ENCODE measurements at regions not wholly inside any gene's neighbourhood (a gene's known extent, or its start where the extent isn't known, plus 50 kb on each side); places are given as distances from the start of the nearest gene placed in this dataset.

DNA sequence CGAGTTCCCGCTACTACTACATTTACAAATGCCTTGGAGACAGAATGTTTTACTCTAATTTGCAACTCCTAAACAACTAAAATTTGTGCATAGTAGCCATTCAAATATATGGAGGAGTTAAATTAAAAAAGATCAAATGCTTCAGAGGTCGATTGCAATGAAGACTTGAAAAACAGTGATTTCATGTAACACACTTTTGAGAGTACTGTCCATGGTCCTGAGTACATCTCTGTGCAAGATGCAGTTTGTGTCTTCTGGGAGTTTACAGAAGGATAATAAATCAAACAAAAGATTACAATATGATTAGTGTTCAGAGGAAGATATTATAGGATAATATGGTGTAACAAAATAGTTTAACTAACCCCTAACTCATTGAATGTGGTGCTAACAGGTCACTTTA lies 894.7 kb downstream of the TMEM182 start:
- no peak for TF ChIP-seq CTCF (conservative IDR thresholded peaks at IDR 0.05 in 1 of 2, IDR thresholded peaks at IDR 0.05 in 1 of 2; ENCODE audit: extremely low read depth in 1 of 2, insufficient read depth in 1 of 2, low read depth in 1 of 2, low read length in 2 of 2)
- no peak for TF ChIP-seq EZH2 (IDR thresholded peaks at IDR 0.05; ENCODE audit: borderline replicate concordance, low read length)
